ENCODE measurements at regions not wholly inside any gene's neighbourhood (a gene's known extent, or its start where the extent isn't known, plus 50 kb on each side); places are given as distances from the start of the nearest gene placed in this dataset.

GRCh38 chr12:84772281-84772680 lies 140.3 kb downstream of the SLC6A15 start:
- no peak overlapping the region for H3K9ac ChIP-seq (ENCODE audit: low read depth, low read length)
- no peak overlapping the region for H3K23ac ChIP-seq (ENCODE audit: low read depth, low read length)
- no peak overlapping the region for H3K27ac ChIP-seq (ENCODE audit: insufficient read depth, low read length)
- no peak overlapping the region for H3K4me2 ChIP-seq (ENCODE audit: low read depth, low read length)
- dilution Hi-C loops (cut with HindIII; ENCODE audit: low sequenced_read_pairs, unreplicated experiment), result no loop called here
- no peak overlapping the region for H2BK15ac ChIP-seq (ENCODE audit: low read depth, low read length)
- H2BK5ac ChIP-seq (ENCODE audit: low read depth, low read length, poor library complexity, severe bottlenecking), result no peak overlapping the region
- H3K4me1 ChIP-seq (ENCODE audit: control insufficient read depth, insufficient read depth, low read length), result no peaks in the 10 kb centered on the region
- H2BK120ac ChIP-seq (ENCODE audit: low read depth, low read length), result no peak overlapping the region
- H3K18ac ChIP-seq (ENCODE audit: low read depth, low read length), result no peak overlapping the region
- H3K9me1 ChIP-seq (ENCODE audit: insufficient read depth, low read length), result no peaks in the 10 kb centered on the region
- H4K20me1 ChIP-seq (ENCODE audit: insufficient read depth, low read length), result no peaks in the 10 kb centered on the region
- no TSS peak for BruUV-seq (replicated peaks)
- H2AK9ac ChIP-seq (replicated peaks; ENCODE audit: low read depth, low read length, poor library complexity), result no peak overlapping the region
- H4K5ac ChIP-seq (ENCODE audit: low read depth, low read length), result no peak overlapping the region
- no peak overlapping the region for H2BK20ac ChIP-seq (ENCODE audit: low read depth, low read length)
- no peaks in the 10 kb centered on the region for H3K79me1 ChIP-seq (ENCODE audit: low read depth in 1 of 2, low read length in 2 of 2)
- intact Hi-C loops (cut with micrococcal nuclease), result no loop called here
- H3K4ac ChIP-seq (ENCODE audit: low read depth, low read length), result no peak overlapping the region
- no peak overlapping the region for H3K56ac ChIP-seq (ENCODE audit: extremely low read depth, insufficient read depth, low read length)
- no peaks in the 10 kb centered on the region for H3K36me3 ChIP-seq (ENCODE audit: control insufficient read depth, insufficient read depth, low read length)
- DNase-seq (peak; percentile 1), ATAC-seq (ENCODE audit: low read depth) (no peak)
- no peak for TF ChIP-seq CHD1 (IDR thresholded peaks at IDR 0.05; ENCODE audit: low read depth, low read length)
- TF ChIP-seq SMC3 (IDR thresholded peaks at IDR 0.05; ENCODE audit: low read depth, low read length), result no peak
- TF ChIP-seq MXI1 (IDR thresholded peaks at IDR 0.05; ENCODE audit: borderline replicate concordance, low read depth, low read length), result no peak
- TF ChIP-seq ELK1 (IDR thresholded peaks at IDR 0.05; ENCODE audit: borderline replicate concordance, low read depth, low read length), result no peak
- no peak overlapping the region for H3K14ac ChIP-seq (replicated peaks; ENCODE audit: low read depth, low read length)
- no peak overlapping the region for H4K8ac ChIP-seq (ENCODE audit: low read depth in 2 of 2, low read length in 2 of 2)
- in situ Hi-C loops (cut with MboI; ENCODE audit: low sequenced_read_pairs), result no loop called here
- POLR2A ChIA-PET (ENCODE audit: unreplicated experiment), result no interaction called here
- WGBS, 2 experiments (ENCODE audit: extremely low coverage in 2 of 2, insufficient read length in 1 of 2), result 0% methylated on average over 1 of the region's 2 CpGs; no CpG with 5 or more reads in 1 of the 2 experiments
- no peaks in the 10 kb centered on the region for H3K27me3 ChIP-seq (ENCODE audit: control insufficient read depth, insufficient read depth, low read length)
- CTCF ChIA-PET, result no interaction called here
- H4K91ac ChIP-seq (ENCODE audit: insufficient read depth, low read depth, low read length), result no peak overlapping the region
- H2AK5ac ChIP-seq (ENCODE audit: low read depth, low read length), result no peak overlapping the region
- H3K9me3 ChIP-seq (ENCODE audit: control insufficient read depth, insufficient read depth, low read length), result no peaks in the 10 kb centered on the region
- no peak overlapping the region for H3K4me3 ChIP-seq (ENCODE audit: insufficient read depth, low read depth, low read length)
- no peak overlapping the region for H2AFZ ChIP-seq (replicated peaks; ENCODE audit: low read length, poor library complexity)

All from IMR-90 (cell line).